ENCODE measurements at regions not wholly inside any gene's neighbourhood (a gene's known extent, or its start where the extent isn't known, plus 50 kb on each side); places are given as distances from the start of the nearest gene placed in this dataset.
"Not testable (repeated sequence)": the region's sequence is repeated elsewhere in the genome, so short reads cannot be mapped to it uniquely, and the experiment has no call there.

DNA sequence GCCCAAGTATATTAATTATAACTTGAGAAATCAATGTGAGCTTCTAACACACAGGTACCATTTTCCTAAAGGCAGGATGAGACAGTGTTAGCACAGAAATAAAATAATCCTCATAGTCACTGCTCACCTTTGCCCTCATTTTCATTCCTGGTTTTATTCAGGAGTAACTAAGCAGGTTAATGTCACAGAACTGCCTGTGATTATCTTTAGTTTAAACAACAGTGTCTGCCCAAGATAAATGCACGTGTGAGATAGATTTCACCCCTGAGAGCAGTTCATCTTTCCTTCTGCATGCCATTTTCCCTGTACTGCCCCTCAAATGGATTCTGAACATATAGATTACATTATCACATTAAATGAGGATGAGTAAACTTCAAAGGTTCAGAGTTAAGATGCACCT lies 250.7 kb downstream of the RMST start:
- no peak for DNase-seq (ENCODE audit: low read depth in 2 of 2)

DNA sequence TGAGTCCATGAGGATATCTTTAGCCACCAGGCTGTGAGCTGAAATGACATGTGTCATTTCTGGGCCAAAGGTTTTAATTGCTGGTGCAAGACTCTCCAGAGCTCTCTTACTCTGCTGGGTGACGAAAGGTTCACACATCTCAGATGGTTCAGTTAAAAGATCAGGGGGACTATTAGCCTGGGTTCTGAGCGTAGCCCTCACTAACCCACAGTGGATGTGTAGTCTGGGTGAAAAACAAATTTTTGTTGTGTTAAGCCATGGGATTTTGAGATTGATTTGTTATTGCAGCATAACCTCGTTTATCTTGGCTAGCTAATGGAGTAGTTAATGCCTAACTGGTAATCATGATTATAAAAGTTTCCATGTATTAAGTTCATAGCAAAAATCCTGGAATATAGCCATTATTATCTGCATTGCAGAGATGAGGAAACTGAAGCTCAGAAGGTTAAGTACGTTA lies 251.5 kb downstream of the RMST start:
- DNase-seq (ENCODE audit: low read depth in 2 of 2): no peak

DNA sequence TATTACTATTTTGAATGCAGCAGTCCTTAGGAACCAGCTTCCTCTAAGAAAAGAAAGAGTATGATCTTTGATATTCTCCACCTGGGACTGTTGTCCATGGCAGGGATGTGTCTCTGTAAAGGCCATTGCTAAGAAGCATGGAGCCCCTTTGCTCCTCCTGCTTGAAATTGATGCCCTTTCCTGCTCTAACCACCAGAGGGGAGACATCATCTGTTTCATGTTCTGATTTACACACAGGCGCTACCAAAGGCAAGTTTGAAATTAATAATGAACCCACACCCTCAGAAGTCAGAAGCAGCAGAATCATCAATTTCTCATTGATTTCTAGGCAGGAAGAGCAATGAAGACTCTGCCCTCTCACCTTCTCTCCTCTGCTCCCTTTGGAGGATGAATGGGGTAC lies 253.8 kb downstream of the RMST start:
- no peak for DNase-seq (ENCODE audit: low read depth in 2 of 2)

DNA sequence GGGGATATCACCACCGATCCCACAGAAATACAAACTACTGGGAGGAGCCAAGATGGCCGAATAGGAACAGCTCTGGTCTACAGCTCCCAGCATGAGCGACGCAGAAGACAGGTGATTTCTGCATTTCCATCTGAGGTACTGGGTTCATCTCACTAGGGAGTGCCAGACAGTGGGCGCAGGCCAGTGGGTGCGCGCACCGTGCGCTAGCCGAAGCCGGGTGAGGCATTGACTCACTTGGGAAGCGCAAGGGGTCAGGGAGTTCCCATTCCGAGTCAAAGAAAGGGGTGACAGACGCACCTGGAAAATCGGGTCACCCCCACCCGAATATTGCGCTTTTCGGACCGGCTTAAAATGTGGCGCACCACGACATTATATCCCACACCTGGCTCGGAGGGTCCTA lies 261.2 kb downstream of the RMST start:
- DNase-seq (ENCODE audit: low read depth in 2 of 2): not testable (repeated sequence)

DNA sequence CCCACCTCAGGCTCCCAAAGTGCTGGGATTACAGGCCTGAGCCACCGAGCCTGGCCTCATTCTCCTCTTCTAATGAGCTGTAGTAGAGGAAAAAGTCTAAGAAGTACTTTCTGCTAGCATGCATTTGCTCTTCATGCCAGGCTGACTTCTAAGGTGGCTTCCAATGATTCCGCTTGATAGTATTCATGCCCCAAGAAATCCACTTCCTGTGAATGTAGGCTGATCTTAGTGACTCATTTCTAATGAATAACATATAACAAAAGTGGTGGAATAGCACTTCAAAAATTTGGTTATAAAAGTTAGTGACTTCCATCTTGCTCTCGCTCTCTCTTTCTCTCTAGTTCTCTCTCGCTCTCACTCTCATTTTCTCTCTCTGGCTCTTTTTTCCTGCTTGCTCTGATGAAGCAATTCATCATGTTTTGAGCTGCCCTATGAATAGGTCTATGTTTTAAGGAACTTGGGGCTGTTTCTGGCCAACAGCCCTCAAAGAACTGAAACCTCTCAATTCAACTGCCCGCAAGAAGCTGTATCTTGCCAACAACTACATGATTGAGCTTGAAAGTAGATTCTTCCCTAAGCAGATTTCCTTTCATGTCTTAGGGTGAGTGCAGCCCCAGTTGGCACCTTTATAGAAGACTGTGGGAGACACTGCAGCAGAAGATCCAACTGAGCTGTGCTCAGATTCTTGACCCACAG lies 282.9 kb downstream of the RMST start:
- no peak for DNase-seq (ENCODE audit: low read depth in 2 of 2)

DNA sequence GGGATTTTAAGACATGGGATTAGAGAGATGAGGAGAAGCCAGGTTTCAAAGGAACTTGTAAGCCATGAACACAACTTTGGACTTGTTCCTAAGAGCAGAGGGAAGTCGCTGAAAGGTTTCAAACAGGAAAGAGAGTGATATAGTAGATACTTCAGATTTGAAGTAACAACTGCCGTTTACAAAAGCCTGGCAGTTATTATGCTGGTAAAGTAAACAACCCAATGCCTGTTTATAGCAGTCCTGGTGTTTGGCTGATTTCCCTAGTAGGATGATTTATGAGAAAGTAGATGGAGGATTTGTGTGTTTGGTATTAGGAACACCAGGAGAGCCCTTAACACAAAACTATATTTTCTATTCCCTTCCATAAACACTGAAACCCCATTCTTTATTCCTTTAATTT lies 285.7 kb downstream of the RMST start:
- no peak for DNase-seq (ENCODE audit: low read depth in 2 of 2)

DNA sequence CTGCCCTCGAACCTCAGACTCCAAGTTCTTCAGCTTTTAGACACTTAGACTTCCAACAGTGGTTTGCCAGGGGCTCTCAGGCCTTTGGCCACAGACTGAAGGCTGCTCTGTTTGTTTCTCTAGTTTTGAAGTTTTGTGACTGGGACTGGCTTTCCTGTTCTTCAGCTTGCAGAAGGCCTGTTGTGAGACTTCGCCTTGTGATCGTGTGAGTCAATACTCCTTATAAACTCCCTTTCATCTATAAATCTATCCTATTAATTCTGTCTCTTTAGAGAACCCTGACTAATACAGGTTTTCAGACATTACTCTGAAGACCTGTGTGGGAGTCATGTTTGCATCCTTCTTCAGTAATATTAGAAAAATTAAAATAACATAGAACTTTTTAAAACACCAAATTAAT lies 289.1 kb downstream of the RMST start:
- DNase-seq (ENCODE audit: low read depth in 2 of 2): no peak

DNA sequence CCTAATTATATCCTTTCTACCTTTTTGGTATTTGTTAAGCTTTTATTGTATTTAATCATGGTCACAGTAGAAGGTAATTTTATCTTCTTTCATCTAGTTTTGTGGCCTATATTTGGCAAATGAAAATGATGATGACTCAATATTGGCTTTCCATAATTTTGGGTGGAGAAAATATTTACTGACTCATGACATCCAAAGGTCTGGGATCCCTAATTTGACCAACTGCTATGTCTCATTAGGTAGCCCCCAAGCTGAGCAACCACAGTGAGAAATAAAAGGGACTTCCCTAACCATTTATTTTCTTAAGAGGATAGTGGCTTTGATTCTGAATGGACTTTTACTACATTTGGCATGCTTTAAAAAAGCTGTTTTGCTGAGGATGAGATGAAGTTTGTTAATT lies 289.5 kb downstream of the RMST start:
- no peak for DNase-seq (ENCODE audit: low read depth in 2 of 2)

DNA sequence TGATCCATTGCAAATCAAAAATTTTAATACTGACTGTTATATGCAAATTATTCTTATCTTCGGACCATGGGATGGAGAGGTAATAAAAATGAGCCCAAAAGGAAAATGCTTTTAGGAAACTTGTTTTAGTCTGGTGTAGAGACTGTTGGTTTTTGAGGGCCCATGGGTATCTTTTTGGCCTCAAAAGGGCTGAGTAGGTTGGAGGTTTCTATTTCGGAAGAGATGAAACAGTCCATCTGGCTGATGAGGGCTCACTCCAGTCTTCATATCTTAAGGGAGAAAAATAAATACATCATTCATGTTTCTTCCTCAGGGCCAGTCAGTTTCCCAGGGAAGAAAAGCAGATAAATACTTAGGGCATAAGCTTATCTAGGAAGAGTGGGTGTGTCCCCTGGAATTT lies 290.7 kb downstream of the RMST start:
- no peak for DNase-seq (ENCODE audit: low read depth in 2 of 2)

DNA sequence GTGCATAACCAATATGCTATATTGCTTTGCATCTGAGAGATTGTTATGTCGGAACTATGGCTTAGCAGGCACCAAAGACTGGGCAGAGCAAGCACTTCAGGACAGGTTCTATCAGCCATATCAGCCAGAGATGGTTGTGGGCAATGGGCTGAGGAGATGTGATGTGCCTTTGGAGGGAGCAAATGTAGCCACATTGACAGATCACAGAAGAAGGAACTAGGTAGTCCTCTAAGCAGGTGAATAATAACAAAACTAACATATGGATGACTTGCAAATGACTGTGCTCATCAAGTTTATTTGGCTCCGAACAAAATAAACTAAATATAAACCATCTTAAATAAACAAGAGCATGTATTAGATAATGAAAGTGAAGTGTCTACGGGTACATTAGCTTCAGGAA lies 291.7 kb downstream of the RMST start:
- DNase-seq (ENCODE audit: low read depth in 2 of 2): no peak

DNA sequence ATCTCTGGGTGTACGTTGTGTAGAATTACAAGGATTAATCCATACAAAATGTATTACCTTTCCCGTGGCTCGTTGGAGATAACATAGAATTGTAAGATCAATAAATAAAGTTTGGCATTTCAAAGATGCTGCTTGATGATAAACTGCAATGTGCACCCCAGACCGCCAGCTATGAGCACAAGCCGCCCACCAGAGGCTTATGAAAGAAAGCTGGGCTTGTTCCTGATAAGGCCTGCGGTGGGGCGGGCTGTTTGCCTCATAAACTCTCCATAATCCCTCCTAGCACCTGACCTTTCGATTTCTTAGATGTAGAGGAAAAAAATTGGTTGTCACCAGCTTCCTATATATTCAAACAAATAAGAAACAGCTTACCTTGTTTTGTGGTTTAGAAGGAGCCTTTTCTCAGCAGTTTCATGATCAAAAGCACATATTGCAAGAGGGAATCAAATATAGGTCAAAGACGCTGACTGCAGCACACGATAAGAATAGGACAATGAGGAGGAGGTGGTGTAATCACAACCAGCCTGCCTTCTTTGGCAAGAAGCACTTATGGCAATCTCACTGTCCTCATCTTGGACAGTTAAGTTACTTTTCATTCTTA lies 293.6 kb downstream of the RMST start:
- no peak for DNase-seq (ENCODE audit: low read depth in 2 of 2)

DNA sequence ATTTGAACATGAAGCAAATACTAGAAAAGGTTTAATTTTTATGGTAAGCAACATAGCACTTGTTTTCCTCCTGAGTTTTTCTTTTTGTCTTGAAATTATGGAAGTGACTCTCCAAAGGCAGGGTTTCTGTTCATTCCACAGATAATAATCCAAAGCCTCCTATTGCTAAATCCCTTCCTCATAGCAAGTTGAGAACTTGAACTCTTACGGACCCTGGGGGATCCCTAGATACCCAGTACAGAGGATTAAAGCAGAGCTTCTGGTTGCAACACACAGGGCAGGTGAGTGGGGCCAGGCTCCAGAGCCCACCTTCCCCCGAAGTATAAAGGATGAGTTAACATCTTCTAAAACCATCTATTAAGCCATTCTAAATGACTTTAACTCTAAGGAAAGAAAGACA lies 294.1 kb downstream of the RMST start:
- no peak for DNase-seq (ENCODE audit: low read depth in 2 of 2)

DNA sequence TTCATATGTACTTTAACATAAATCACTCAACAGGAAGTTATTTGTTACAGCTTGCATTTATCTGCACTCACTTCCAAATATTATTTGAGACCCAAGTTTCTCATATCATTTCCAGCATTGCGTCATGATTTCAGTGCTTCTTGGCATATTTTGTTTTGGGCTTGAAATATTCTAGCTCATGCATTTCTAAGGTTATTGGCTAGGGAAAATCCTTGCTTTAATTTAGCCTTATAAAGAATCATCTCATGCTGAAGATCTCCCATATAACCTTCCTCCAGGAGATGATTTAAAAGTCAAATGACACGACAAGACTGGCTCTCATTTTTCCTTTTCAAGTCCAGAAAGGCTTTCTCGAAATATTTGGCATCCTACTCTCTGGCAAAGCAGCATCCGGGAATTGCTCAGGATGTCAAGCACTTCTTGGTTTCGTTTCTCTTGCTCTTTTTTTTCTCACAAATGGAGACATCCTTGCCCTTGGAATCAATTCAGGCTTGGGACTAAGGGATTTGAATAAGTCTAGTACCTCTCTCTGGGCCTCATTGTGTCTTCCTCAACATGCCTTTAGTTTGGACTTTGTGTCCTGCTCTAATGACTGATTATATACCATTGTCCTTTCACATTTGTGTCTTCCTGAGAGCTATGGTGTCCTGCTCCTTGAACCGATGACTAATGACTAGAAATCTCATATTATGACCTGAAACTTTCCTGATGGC lies 295.0 kb downstream of the RMST start:
- DNase-seq (ENCODE audit: low read depth in 2 of 2): no peak

DNA sequence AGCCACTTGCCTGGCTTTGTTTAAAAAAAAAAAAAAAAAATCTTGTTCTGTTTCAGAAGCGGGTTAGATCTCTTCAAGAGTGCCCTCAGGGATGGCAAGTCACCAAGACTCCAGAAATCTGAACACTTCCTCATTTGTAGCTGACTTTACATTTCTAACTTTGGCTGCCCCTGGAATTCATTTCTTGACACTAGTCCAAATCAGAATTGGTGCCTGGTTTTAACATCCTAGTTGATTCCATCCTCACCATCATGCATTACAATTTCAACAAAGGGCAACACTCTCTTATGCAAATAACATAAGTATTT lies 295.5 kb downstream of the RMST start:
- no peak for DNase-seq (ENCODE audit: low read depth in 2 of 2)

DNA sequence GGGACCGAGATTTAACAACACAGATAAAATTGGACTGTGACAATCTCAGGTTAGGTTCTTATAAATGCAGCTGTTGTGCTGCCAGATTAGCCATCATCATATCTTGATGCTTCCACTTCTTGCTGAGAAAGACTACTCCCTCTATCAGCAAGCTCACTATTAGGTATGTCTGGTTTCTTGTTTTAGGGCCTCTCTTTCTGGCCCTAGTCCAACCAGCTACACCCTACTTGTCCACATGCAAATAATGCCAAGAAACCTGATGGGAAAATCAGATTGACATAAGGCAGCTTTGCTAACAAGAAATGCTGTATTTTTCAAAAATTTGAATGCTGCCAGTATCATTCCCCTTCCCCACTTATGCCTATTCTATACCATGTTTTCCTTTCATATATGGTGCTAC lies 296.0 kb downstream of the RMST start:
- DNase-seq (ENCODE audit: low read depth in 2 of 2): no peak

DNA sequence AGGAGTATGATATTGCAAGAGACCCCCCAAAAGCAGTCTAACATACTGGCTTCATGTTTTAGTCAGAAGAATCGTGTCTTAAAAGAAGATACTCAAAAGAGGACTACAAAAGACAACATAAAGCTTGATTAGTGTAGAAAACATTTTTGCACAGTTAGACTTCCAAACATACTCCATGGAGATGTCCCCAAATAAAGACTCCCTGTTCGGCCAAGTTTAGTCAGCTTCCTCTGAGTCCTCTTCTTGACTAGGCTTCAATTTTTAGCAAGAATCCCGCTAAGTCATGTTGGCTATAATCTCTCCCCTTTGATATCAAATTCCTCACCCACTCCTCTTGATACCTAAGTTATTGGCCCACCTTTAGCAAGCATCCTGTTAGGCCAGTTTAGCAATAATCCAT lies 298.0 kb downstream of the RMST start:
- no peak for DNase-seq (ENCODE audit: low read depth in 2 of 2)

DNA sequence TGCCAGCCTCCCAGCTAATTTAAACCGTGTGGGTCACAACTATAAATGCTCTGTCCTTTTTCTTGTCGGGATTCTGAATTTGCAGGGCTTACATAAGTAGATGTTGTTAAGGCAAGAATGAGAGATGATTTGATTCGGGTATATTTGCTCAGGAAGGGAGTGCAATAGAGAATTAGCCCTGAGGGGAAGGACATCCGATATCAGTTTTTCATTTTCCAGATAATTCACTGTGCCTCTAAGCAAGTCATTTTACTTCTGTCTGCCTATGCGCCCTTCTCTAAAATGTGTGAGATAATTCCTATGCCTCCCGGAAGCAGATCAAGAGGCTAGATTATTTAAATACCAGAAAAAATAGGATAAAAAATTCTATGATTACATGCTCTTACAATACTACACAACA lies 300.5 kb downstream of the RMST start:
- no peak for DNase-seq (ENCODE audit: low read depth in 2 of 2)

DNA sequence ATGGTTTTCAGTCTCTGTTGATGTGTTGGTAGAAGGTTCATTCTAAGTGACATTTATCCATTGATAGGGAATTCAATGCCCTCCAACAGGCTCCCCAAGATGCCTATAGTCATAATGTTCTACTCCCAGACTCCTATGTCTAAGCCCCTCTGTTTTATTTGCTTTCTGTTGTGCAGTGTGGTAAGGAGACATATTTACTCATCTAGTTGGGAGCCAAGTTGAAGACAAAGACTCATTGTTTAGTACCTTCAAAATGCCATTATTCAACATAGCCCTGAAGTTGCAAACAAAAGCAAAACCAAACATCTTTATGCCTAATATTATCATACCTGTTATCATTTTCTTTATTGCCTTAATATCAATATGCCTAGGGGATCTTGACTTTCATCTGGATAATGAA lies 302.1 kb downstream of the RMST start:
- DNase-seq (ENCODE audit: low read depth in 2 of 2): no peak

DNA sequence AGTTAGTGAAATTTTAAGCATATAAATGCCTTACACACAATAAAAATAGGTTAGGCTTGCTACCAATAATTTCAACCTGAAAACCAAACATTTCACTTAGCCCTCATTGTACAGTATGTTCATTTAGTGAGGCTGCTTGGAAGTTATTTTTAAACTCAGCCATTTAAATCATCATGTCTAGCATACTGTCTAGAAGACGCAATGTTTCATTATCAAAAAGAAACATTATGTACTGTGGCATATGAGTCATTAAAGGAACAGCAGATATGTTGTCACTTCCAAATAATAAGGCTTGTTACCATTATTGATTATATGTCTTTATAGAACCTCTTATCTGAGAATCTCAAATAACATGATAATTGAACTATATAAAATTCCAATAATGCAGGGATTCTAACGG lies 304.7 kb downstream of the RMST start:
- DNase-seq (ENCODE audit: low read depth in 2 of 2): no peak

DNA sequence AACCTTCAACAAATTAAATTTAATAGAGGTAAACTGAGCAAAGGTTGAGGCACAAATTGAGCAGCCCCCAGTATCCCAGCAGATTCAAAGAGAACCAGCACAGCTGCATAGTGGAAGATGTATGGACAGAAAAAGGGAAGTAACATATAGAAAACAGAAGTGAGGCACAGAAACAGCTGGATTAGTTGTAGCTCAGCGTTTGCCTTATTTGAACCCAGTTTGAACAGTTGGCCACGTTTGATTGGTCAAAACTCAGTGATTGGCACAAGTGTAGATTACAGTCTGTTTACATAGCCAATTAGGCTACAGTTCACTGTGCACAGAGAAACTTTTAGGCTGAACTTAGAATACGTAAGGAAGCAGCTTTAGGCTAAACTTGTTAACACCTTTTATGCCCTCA lies 315.5 kb downstream of the RMST start:
- no peak for DNase-seq (ENCODE audit: low read depth in 2 of 2)

DNA sequence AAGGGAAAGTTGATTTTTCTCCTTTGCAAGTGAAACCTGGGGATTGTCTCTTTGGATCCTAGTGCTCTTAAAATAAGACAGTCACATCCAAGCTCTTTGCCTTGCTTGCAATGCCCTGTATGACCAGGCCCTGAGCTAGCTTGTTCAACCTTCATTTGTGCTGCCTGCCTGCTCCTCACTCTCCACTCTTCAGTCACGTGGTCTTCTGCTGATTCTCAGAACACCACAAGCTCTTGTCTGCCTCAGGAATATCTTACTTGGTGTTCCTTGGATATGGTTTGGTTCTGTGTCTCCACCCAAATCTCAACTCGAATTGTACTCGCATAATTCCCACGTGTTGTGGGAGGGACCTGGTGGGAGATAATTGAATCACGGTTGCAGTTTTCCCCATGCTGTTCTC lies 318.7 kb downstream of the RMST start:
- DNase-seq (ENCODE audit: low read depth in 2 of 2): no peak

DNA sequence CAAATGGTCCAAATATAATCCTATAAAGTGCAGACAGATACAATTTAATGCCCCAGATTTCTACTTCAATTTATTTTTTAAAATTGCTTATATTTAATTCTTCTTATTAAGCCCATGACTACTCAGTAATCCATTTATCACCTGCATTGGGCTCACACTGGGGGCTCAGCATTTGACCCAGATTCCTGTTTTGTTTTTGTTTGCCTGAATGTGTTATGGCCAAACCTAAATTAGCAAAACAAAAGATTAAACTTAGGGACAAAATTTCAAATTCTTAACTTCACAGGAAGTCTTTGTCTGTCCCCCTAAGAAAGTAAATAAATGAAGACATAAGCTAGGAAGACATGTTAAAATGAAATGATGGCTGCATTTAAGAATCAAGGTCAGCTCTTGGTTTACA lies 322.3 kb downstream of the RMST start:
- DNase-seq (ENCODE audit: low read depth in 2 of 2): no peak

DNA sequence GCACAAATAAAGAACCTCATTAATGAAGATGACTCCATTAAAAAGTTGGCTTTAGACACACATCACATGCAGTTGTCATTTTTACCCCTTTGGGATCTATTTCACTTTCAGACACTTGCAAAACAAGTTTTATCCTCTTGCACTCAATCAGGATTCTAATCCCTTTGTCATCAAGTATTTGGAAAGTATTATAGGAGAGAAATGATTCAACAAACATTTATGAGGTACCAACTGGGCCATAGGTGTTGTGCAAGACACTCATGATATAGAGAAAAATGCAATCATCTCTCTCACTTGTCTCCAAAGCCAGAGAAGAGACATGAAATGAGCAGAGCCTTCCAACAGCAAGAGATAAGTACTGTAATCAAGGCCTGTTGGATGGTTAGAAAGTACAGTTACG lies 327.7 kb downstream of the RMST start:
- DNase-seq (ENCODE audit: low read depth in 2 of 2): no peak

DNA sequence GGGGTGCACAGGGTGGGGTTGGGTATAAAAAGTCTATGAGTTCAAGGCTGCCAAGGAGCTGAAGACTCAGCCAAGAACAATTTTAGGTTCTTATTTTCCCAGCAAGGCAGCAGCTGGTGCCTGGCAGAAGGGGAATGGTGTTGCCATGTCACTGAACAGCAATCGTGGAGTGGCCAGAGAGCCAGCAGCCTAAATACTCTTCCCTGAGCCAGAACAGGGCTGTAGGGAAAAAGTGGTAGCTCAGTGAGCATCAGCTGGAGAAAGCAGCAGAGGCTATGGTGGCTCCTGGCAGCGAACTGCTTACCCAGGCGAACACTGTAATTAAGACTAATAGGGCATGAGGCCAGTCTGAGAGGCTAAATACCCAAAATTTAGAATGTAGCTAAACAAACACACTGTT lies 334.9 kb downstream of the RMST start:
- DNase-seq (ENCODE audit: low read depth in 2 of 2): no peak

All from activated CD8-positive, alpha-beta memory T cell treated with anti-CD3 and anti-CD28 coated beads for 4 hours (primary cell).